Superior temporal gyrus (tissue), 1 donor: ENCODE measurements at regions not wholly inside any gene's neighbourhood (a gene's known extent, or its start where the extent isn't known, plus 50 kb on each side); places are given as distances from the start of the nearest gene placed in this dataset.

ENCODE experiments used
- DNase-seq: peaks from one replicate; pipeline ENCODE4 v3.0.0-alpha.2; 2016; ENCODE audit errors: extremely low spot score

DNA sequence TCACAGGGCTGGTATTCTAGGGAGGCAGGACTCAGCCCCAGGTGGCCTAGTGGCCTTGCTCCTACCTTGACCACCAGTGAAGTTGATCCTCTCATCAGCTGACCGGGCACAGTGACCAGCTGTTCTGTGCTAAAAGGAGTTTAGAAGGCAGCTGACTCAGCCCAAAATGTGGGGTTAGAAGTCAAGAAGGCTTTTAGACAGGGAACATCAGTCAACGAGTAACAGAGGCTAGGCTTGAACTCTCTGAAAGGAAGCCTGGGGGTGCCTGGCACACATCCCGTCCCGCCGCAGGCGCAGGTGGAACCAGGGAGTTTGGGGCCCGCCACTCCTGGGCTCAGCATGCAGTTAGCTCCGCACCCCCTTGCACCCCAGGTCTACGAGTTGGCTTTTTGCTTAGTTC is 114.9 kb upstream of the SLC45A1 start:
- DNase-seq, result no peak

DNA sequence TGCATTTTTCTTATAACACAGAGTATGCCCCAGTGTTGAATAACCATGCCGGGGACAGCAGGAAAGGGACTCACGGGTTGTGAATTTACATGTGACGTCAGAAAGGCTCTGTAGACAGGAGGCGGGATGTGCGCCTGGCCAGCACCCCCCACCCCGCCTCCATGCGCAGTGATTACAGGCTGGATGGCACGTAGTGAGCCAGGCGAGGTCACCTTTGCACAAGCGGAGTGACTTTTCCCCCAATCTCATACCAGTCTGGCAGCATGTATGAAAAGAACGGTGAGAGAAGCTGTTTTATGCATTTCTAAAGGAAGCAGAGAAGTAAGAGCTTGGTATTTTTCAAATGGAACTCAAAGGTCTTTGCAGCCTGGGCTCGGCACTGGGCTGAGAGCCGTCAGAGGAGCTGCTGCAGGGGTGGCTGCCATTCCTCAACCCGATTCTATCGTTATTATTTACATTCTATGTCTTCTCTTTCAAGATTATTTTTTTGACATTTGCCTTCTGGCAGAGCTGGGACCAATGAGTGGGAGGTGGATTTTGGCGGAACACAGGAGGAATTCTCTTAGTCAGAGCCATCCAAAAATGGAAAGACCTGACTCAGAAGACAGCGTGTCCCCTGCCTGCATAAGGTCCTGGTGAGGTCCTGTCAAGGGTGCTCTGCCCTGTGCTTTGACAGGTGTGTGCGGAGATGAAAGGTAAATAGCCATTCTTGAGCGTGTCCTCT is 115.6 kb upstream of the SLC45A1 start:
- peak; percentile 44 for DNase-seq

DNA sequence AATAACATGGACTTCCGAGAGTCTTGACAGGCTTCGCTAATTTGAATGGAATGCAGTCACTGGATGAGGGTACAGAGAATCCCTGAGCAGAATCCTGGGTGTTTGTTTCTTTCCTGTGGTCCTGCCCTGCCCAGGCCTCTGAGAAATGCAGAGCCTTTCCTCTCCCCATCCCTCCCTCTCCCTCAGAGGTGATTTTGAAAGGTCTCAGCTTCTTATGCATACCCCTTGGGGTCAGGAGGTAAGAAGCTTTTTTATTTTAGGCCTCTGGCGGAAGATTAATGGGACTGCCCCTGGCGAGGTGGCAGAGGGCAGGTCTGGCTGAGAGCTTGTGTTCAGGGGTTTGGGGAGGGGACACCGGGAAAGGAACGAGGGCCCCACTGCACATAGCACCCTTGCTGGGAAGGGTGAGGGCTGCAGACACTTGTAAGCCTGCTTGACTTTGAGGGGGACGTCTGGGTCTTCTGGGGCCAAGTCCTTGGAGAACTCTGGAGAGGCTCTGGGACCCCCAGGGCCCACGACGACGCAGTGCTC is 116.5 kb upstream of the SLC45A1 start:
- no peak for DNase-seq

DNA sequence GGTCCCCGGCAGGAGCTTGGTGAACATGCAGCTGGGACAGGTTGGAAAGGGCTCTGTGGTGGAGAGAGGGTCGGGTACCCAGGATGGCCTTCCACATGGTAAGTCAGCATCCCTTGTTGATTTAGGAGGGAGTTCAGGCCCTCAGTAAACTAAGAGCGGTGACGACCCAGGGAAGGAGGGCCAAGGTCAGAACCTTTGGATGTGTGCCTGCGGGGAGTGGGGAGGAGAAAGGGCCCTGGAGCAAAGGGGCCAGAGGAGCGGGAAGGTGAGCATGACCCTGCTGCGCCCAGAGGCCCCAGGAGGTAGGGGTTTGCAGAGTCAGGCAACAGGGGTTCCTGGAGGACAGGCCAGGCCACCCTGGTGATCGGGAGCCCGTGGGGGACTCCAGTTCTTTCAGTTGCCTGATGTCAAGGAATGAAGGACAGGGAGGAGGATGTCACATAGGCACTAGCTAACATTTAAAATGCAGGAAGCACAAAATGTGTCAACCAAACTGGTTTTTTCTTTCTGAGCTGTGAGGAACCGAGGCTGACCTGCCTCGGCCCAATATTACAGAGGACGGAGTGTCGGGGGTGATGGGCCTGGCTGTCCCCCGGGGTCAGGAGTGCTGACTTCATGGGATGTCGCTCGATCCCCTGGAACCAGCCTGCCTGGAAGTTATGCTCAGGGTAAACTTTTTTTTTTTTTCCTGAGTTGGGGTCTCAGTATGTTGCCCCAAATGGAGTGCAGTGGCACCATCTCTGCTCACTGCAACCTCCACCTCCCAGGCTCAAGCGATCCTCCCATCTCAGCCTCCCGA is 117.4 kb upstream of the SLC45A1 start:
- DNase-seq, result no peak

DNA sequence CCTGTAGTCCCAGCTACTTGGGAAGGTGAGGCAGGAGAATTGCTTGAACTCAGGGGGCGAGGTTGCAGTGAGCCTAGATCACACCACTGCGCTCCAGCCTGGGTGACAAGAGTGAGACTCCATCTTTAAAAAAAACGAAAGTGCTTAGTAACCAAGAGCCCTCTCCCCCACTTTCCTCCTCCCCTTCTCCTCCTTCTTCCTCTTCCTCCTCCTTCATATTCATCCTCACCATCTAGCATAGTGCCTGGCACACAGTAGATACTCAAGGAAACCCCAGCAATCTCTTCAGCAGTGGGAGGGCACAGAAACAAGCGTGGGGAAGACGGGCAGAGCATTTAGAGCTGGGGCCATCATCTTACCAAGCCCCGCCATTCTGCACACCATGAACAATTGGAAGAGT is 119.4 kb upstream of the SLC45A1 start:
- DNase-seq, result no peak

DNA sequence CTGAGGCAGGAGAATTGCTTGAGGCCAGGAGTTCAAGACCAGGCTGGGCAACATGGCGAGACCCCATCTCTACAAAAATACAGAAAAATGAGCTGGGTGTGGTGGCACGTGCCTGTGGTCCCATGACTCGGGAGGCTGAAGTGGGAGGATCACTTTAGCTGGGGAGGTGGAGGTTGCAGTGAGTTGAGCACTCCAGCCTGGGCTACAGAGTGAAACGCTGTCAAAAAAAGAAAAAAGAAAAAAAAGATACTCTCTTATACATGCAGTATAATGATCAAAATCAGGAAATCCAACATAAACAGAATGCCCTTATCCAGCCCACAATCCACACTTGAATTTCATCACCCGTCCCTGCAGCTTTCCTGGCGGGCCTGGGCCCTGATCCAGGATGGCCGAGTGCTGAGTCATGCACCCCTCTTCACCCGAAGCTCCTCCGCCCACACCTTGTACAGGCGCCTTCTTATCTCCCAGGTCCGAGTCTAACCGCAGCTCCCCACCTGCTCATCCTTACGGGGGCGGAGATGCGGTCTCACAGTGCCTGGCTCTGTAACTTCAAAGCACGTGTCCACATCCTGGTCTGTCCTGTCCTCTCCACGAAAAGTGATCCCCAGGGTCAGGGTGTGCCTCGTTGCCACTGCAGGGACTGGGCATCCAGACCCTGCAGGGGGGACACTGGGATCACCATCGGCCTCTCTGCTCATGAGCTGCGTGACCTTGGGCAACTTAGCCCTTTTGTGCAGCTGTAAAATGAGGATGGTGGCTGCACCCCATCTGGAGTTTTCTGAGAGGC is 120.2 kb upstream of the SLC45A1 start:
- DNase-seq, result no peak

DNA sequence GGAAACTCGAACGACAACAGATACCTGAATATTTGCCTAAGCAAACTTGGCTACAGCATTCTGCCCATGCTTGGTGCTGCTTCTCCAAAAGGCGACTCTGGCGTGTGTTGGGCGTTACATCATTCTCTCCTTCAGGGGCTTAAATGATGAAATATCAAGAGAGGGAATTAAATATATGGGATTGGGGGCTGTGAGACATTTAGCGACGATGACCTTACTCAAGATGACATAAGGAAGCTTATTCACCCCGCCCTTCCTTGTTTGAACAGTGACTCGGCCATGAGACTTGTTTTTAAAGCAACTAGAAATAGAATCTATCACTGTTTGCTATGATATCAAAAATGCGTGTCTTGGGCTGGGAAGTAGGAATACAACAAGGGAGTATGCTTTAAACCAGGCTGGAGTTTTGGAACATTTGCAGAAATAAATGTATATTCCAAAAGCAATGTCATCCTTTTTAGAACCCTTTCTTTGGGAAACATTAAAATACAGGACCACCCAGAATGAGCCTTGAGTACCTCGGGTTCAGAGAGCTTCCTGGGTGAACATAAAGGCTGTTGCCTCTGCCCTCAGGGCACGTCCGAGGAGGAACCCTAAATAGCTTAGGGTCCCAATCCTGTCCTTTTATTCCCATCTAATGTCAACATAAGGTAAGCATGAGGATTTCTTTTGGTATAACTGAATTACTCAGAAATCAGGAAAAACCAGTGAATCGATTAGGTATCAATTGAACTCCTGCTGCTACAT is 123.3 kb upstream of the SLC45A1 start:
- no peak for DNase-seq

DNA sequence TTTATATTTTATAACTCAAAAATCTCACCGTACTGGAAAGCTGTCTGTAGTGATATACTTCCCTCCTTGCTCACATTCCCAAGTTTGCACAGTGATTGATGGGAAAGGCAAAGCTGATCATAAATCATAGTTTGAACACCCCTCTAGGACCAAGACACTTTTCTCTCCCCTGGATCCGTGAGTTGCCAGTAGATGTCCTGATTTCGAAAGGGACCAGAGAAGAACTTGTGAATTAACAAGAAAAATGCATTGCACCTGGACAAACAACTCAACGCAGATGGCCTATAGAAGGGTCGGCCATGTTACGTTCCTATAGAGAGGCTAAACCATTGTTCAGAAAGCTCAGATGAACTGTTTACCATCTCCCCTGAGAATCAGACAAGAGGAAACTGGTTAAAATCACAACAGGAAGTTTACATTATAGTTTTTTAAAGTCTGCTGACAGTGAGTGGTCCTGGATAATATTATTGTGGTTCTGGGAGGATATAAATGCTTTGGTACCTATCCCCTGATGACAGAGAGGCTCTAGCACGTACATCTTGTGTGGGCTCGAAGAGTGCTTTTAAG is 124.0 kb upstream of the SLC45A1 start:
- DNase-seq, result no peak

DNA sequence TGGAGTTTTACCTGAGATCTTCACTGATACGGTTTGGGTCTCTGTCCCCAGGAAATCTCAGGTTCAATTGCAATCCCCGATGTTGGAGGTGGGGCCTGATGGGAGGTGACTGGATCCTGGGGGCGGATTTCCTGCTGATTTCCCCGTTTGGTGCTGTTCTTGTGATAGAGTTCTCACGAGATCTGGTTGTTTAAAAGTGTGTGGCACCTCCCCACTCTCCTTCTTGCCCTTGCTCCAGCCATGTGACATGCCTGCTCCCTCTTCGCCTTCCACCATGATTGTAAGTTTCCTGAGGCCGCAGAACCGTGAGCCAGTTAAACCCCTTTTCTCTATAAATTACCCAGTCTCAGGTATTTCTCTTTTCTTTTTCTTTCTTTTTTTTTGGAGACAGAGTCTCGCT is 126.4 kb upstream of the SLC45A1 start:
- no peak for DNase-seq

DNA sequence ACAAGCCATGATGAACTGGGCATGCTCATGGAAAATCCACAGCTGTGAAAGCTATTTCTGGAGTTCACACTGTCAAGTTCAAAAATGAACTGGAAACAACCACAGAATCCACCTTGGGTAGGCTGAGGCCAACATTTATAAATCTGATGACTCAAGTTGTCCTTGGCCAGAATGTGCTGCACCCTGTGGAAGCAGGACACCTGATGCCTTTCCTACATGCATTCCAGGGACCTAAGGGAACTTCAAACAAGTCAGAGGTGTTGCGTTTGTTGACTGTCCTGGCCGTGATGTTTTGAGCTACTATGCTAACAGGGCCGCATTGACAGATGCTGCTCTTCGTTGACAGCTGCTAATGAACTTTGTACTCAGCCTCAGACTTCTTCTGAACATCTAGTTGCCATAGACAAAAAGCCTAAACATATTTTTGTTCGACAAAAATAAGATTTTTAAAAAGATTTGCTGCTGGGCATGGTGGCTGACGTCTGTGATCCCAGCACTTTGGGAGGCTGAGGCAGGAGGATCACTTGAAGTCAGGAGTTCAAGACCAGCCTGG is 127.9 kb upstream of the SLC45A1 start:
- no peak for DNase-seq

DNA sequence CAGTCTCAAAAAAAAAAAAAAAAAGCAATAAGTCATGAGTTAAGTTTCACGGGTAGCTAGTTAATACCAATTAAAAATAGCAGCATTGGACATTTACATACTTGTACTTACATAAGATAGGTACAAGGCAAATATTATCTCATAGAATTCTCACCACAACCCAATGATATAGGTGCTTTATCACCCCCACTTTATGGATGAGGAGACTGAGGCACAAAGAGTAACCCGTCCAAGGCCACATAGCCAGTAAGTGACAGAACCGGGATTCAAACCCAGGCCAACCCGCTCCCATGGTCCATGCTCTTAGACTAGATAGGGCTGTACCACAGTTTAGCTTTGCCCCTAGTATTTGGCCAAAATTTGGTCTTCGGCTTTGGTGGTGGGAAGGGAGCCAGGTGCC is 132.5 kb upstream of the SLC45A1 start:
- no peak for DNase-seq

DNA sequence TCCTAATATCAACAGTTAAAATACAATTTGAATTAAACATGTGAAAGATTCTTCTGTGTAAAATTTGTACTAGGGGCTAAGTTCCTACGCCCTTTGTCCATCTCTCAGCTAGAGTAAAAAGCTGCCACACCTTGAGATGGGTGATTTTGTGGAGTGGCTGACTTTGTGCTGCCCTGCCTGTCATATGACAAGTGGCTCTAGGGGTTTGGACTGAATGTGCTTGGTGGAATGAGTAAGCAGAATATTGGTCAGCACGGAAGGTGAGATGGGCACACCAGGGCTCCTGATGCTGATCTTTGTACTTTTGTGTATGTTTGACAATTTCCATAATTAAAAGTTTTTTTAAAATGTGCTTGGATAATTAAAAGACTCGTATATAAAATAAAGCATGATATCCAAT is 133.6 kb upstream of the SLC45A1 start:
- no peak for DNase-seq

DNA sequence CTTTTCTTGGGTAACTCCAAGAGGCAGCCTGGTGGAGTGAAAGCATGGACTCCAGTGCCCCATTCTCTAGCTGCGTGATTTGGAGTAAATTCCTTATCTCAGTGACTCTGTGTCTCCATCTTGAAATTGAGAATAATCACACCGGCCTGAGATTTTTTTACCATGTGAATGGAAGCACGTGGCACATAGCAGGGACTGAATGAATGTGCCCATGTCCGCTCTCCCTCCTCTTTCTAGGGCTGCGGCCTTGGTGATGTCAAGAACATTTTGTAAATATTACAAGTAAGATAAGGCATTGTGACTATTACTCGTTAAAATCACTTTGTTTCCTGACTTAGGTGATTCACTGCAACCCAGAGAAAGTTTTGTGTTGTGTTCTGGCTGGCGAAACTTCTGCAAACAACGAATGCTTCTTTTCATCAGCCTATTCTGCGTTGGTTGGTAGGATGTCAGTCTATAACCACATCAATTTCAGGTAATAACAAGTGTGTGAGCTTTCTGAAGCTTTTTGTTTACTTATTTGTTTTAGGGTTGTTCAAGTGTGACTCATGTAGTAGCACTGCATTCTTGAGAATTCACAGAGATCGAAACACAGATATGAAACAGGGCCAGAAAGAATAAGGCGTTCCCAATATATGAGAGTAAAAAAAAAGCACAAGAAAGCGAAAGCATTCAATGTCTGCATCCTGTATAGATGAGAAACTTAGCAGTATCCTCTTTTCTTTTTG is 135.7 kb upstream of the SLC45A1 start:
- no peak for DNase-seq

DNA sequence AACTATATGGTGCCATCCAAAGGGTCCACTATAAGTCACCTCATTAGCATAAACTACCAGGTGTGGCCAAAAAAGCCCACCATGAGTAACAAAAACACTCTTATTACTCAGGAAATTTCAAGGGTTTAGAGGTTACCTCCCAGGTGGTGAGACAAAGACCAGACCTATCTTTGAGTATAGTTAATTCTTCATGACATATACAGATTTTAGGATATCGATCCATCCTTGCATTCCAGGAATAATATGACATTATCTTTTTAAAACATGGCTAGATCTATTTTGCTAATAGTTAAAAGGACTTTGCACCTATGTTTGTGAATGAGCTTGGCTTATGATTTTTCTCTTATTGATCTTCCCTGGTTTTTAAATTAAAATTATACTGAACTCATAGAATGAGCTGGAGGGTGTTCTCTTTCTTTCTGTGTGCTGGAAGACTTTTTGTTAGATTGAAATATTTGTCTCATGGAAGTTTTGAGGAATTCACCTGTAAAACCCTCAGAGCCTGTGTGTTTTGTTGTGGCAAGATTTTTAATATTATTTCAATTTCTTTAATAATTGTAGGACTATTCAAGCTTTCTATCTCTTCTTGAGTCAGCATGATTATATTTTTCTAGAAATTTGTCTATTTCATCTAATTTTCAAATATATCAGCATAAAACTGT is 138.7 kb upstream of the SLC45A1 start:
- no peak for DNase-seq

DNA sequence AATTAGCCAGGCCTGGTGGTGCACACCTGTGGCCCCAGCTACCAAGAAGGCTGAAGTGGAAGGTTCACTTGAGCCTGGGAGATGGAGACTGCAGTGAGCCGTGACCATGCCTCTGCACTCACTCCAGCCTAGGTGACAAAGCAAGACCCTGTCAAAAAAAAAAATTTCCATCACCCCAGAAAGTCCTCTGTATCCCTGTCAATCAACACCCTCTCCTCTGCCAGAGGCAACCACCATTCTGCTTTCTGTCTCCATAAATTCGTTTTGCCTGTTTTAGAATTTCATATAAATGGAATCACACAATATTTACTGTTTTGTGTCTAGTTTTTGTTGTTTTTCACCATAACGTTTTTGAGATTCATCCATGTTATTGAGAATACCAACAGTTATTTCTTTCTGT is 141.6 kb upstream of the SLC45A1 start:
- no peak for DNase-seq

DNA sequence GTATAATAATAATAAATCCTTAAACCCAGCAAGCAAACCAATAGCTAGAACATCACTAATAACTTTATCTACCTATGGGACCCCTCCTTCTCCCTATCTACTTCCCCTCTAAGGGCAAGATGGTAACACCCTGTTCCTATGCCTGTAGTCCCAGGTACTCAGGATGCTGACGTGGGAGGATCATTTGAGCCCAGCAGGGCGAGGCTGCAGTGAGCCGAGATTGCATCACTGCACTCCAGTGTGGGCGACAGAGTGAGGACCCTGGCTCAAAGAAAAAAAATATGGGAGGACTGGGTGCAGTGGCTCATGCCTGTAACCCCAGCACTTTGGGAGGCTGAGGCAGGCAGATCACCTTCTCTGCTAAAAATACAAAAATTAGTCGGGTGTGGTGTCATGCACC is 143.1 kb upstream of the SLC45A1 start:
- DNase-seq, result no peak

DNA sequence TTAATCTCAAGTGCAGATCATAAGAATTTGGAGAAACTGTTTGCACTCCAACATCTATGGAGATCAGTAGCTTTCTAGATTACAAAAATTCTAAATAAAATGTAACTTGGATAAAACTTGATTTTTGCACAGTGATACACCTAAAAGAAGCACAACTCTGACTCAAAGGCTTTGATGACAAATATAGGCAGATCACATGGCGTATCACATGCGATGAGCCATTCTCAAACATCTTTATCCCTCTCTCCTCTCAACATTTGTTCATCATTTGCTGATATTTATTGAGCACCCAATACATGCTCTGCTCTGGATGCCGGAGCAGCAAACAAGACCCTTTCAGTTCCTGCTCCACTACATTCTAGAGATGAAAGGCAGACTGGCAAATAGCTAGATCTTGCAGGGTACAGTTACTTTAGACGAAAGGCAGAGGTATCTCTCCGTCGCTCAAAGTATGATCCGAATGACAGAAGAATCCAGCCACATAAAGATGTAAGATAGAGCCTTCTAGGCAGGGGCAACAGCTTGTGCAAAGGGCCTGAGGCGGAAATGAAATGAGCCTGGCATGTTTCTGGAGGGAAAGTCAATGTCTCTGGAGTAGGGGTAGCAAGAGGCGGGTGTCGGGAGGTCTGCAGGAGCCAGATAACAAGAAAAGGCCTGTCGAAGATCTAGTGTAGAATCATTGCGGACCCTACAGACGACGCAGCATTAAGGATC is 145.8 kb upstream of the ERRFI1 start:
- DNase-seq, result no peak

DNA sequence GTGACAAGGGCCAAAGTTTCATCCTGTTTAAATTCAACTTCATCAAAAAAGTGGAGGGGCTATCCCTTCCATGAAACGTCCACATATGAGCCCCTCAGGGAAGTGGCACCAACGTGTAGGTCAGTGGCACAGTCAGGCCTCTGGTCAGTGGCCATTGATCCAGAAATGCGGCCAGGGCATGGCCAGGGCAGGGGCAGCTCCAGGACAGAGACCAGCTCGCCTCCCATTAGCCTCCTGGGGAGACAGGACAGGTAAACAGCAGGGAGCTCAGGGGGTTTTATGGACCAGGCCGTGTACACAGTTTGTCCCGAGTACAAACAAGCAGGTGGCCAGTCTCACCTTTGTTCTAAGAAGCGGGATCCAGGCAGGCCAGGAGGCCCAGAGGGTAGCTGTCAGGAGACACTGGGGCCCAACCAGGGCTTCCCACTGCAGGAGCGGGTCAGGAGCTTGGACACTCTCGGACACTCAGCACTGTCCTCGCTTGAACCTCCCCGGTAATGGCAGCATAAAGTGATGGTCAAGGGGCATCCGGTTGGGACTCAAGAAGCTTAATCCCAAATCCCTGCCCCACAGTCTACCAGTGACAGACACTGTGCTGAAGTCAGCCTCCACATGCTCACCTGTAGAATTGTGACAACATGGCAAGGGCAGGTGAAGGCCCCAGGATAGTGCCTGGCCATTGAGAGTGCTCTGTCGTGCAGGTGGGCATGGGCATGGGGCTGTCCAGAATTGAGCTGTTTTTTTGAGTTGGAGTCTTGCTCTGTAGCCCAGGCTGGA is 144.1 kb upstream of the ERRFI1 start:
- no peak for DNase-seq
